ENCODE measurements at regions not wholly inside any gene's neighbourhood (a gene's known extent, or its start where the extent isn't known, plus 50 kb on each side); places are given as distances from the start of the nearest gene placed in this dataset.

DNA sequence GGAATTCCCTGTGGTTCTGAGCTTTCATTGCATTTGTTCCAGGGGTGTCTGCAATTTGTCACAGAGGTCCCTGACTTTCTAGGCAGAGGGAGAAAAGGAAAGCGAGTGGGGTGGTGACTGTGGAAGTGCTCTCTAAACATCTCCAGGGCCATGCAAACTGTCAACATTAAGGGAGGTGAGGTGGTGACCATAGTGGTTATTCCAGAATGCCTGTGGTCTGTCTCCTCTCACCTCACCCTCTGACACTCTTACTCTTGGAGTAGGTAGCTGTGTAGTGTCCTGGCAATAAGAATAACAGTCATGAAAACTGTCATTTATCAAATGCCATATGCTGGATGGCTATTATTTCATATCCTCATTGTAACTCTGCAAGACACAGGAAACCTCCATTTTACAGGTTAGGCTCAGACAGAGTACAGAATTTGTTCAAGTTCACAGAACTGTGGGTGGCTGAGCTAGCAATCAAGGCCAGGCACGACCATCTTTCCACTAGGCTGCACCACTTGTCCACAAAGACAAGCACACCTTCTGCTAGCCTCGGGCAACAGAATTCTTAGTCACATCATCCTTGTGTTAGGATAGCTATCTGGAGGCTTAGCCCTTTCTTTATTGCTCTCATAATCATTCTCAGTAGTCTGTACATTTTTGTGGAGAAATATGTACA lies 179.4 kb downstream of the CD47 start (continued):
- TF ChIP-seq, protein P1, sequence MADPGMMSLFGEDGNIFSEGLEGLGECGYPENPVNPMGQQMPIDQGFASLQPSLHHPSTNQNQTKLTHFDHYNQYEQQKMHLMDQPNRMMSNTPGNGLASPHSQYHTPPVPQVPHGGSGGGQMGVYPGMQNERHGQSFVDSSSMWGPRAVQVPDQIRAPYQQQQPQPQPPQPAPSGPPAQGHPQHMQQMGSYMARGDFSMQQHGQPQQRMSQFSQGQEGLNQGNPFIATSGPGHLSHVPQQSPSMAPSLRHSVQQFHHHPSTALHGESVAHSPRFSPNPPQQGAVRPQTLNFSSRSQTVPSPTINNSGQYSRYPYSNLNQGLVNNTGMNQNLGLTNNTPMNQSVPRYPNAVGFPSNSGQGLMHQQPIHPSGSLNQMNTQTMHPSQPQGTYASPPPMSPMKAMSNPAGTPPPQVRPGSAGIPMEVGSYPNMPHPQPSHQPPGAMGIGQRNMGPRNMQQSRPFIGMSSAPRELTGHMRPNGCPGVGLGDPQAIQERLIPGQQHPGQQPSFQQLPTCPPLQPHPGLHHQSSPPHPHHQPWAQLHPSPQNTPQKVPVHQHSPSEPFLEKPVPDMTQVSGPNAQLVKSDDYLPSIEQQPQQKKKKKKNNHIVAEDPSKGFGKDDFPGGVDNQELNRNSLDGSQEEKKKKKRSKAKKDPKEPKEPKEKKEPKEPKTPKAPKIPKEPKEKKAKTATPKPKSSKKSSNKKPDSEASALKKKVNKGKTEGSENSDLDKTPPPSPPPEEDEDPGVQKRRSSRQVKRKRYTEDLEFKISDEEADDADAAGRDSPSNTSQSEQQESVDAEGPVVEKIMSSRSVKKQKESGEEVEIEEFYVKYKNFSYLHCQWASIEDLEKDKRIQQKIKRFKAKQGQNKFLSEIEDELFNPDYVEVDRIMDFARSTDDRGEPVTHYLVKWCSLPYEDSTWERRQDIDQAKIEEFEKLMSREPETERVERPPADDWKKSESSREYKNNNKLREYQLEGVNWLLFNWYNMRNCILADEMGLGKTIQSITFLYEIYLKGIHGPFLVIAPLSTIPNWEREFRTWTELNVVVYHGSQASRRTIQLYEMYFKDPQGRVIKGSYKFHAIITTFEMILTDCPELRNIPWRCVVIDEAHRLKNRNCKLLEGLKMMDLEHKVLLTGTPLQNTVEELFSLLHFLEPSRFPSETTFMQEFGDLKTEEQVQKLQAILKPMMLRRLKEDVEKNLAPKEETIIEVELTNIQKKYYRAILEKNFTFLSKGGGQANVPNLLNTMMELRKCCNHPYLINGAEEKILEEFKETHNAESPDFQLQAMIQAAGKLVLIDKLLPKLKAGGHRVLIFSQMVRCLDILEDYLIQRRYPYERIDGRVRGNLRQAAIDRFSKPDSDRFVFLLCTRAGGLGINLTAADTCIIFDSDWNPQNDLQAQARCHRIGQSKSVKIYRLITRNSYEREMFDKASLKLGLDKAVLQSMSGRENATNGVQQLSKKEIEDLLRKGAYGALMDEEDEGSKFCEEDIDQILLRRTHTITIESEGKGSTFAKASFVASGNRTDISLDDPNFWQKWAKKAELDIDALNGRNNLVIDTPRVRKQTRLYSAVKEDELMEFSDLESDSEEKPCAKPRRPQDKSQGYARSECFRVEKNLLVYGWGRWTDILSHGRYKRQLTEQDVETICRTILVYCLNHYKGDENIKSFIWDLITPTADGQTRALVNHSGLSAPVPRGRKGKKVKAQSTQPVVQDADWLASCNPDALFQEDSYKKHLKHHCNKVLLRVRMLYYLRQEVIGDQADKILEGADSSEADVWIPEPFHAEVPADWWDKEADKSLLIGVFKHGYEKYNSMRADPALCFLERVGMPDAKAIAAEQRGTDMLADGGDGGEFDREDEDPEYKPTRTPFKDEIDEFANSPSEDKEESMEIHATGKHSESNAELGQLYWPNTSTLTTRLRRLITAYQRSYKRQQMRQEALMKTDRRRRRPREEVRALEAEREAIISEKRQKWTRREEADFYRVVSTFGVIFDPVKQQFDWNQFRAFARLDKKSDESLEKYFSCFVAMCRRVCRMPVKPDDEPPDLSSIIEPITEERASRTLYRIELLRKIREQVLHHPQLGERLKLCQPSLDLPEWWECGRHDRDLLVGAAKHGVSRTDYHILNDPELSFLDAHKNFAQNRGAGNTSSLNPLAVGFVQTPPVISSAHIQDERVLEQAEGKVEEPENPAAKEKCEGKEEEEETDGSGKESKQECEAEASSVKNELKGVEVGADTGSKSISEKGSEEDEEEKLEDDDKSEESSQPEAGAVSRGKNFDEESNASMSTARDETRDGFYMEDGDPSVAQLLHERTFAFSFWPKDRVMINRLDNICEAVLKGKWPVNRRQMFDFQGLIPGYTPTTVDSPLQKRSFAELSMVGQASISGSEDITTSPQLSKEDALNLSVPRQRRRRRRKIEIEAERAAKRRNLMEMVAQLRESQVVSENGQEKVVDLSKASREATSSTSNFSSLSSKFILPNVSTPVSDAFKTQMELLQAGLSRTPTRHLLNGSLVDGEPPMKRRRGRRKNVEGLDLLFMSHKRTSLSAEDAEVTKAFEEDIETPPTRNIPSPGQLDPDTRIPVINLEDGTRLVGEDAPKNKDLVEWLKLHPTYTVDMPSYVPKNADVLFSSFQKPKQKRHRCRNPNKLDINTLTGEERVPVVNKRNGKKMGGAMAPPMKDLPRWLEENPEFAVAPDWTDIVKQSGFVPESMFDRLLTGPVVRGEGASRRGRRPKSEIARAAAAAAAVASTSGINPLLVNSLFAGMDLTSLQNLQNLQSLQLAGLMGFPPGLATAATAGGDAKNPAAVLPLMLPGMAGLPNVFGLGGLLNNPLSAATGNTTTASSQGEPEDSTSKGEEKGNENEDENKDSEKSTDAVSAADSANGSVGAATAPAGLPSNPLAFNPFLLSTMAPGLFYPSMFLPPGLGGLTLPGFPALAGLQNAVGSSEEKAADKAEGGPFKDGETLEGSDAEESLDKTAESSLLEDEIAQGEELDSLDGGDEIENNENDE (IDR thresholded peaks at IDR 0.05; ENCODE audit: insufficient replicate concordance, low read length), result no peak
- no peak for TF ChIP-seq MAFK (IDR thresholded peaks at IDR 0.05; ENCODE audit: low read depth, low read length)
- TF ChIP-seq POLR2A (IDR thresholded peaks at IDR 0.05; ENCODE audit: control extremely low read depth in 1 of 2, low read depth in 2 of 2, low read length in 2 of 2), result no peak
- TF ChIP-seq, protein P2, sequence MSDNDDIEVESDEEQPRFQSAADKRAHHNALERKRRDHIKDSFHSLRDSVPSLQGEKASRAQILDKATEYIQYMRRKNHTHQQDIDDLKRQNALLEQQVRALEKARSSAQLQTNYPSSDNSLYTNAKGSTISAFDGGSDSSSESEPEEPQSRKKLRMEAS (IDR thresholded peaks at IDR 0.05), result no peak
- TF ChIP-seq KDM5A (IDR thresholded peaks at IDR 0.05; ENCODE audit: low read length), result no peak
